ENCODE measurements at regions not wholly inside any gene's neighbourhood (a gene's known extent, or its start where the extent isn't known, plus 50 kb on each side); places are given as distances from the start of the nearest gene placed in this dataset.

- no peak for TF ChIP-seq CTCF (conservative IDR thresholded peaks at IDR 0.05)
- no peak for TF ChIP-seq ZFX (IDR thresholded peaks at IDR 0.05)
These were observed 257.5 kb upstream of the HMGA2 start for GRCh38 chr12:65566751-65567150.

All from C4-2B (cell line).